RKO (cell line): ENCODE measurements at regions not wholly inside any gene's neighbourhood (a gene's known extent, or its start where the extent isn't known, plus 50 kb on each side); places are given as distances from the start of the nearest gene placed in this dataset.

Source experiments
- DNase-seq: peaks from one replicate; pipeline ENCODE4 v3.0.0-alpha.2; 2016; ENCODE audit warnings: low spot score

DNA sequence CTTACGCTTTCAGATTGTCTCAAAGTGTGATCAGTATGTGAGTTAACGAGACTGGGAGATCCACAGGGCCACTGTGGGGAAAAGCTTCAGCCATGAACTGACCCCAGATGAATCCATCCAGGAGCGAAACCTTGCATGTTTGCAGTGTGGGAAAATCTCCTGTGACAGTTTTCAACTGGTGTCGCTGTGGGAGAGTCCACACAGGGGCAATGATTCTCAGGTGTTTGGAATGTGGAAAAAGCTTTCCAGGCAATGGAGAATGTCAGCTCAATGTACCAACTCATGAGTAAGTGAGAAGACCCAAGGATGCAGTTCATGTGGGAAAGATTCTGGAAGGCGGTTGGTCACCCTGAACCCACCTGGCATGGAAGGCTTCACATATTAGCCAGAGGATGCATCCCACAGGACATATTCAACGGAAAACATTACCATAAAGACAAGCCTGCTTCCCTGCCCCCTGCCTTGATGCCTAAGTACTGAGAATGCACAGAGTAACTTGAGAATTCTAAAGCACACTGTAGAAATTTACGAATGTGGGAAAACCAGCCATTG is 204.1 kb upstream of the BMPER start:
- DNase-seq: no peak

DNA sequence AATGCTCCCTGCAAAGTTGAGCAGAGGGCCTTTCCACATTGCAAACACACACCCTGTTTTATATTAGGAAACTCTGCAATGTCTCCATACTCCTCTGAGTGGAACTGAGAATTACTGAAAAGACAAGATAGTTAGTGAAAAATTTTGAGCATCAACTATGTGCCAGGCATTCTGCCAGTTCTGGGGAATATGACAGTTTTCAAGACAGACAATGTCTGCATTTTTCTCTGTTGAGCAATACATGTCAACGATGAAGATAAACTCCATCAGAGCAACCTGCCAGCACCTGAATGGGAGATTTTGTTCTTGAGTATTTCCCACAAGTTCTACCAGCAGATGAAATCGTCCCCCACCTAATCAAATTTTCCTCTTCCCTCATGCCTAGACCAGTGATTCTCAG is 203.4 kb upstream of the BMPER start:
- no peak for DNase-seq

DNA sequence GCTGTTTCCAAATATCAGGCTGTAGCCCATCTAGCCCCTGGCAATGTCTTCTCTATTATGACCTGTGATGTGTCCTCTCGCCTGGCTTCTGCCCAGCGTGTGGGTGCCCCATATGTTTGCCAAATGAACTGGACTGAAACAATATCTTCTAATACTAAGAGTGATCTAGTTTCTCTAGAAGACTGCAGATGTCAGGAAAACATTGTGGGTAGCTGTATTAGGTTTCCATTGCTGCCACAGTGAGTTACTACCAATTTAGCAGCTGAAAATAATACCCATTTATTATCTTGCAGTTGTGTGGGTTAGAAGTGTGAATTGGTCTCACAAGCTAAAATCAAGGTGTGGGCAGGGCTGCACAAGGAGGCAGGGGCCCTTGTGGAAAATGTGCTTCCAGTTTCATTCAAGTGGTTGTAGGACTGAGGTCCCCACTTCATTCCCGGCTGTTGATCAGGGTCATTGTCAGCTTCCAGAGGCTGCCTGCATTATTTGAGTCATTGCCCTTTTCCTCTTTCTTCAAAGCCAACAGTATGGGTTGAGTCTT is 202.8 kb upstream of the BMPER start:
- DNase-seq: no peak

DNA sequence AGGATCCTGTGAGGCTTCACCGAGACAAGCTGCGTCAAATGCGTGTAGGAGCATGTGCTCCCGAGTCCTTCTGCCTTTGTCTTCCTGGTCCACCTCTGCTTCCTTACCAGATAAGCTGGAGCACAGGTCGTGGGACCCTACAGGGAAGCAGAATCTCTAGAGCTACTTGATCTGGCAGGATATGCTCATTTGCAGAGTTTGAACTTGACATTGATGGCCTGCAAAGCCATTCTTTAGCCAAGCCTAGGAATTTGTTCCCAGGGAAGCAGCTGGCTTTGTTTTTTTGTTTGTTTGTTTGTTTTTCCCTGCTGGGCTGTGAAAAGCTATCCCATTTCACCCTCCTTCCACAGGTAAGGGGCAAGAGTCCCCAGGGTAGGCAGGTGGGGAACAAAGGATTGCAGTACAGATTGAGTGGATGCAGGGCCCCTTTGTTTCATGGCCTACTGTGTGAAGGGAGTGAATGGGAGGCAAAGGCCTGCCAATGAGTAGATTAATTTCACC is 200.0 kb upstream of the BMPER start:
- DNase-seq: no peak

DNA sequence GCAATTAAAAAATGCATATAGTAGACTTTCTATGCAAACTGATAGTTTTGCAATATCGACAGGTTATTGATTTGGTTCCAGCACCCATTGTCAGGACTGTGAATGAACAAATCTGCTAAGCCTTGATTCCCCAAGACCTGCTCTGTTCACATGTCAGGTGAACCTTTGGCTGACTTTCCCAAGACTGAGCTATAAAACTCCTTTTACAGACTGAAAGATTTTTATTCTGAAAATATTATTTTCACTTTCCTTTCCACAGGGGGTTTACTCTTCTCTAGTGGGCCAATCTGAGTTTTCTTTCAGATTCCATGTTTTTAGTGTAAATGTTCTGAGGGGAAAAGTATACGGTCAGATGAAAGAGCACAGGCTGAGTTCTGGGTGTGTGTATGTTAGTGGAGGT is 199.2 kb upstream of the BMPER start:
- DNase-seq: no peak

DNA sequence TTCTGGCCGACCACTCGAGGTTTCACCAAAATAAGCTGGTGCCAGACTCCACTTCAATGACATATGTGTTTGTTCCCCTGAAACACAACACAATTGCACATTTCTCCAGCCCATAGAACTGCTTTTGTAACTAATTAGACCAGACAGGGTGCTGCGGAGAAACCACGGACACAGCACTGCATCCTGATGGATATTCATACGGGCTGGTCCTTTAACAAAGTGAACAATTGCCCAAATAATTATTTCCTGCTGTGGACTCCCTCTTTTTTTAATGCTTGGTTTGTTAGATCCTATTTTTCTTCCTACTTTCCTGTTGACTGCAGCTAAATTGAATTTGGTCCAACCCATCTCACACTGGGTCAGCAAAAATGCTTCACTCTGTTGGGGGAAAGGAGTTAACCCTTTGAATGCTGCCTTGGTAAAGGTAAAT is 198.6 kb upstream of the BMPER start:
- DNase-seq: no peak

DNA sequence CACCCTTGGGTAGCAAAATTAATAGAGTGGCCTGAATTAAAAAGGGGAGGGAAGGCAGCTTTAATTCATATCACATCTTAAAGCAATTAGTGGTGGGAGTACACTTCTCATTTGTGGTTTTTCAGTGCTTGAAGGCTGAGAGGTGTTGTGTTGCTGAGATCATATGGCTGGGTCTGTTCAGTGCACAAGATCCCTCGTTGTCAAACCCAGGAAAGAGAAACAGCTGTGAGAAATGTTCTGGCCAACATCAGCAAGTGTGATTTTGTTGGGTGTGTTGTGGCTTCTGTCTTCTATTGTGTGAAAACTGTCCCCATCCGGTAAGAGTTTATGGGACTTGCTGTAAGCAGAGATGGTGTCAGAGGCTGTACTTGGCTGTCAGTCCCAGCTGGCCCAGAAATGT is 197.9 kb upstream of the BMPER start:
- DNase-seq: no peak

DNA sequence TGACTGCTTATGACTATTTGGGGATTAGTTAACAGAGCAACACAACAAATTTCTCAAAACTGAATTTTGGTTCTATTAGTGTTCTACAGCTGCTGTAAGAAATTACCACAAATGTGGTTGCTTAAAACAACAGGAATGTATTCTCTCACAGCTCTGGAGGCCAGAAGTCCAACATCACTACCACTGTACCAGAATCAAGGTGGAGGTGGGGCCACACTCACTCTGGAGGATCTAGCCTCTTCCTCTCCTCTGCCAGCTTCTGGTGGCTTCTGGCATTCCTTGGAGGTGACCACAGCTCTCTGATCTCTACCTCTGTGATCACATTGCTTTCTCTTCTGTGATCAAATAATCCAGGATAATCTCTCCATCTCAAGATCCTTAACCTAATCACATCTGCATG is 194.7 kb upstream of the BMPER start:
- DNase-seq: no peak

DNA sequence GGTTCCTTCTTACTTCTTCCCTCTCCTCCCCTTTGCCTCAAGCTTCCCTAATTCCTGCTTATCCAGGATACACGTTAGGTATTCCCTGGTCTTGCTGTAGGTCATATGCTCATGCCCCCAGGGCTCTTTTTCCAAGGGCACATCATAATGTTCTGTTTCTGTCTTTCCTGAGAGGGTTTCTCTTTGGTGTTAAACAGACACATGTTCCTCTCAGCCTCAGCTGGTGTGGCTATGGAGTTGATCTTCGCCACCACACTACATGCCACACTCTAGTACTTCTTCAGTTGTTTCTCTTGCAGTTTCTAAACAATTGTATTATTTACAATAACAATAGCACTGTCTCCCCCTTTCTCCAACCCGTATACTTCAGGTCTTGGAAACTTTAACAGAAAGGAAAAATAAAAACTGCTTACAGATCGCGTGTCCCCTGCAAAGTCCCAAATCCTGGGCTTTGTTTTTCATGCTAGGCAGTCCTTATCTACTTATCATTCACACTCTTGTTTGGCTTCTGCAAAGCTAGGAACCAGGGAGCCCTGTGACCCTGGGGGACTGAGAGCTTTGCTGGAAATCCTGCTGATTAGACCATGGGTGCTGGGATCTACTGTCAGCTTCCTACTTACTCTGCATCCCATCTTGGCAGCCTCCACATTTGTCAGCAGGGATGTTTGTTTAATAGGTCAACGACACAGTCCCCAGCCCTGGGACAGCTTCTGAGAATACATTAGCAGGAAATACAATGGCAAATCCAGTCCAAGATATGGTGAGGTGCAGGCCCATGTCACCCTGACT is 193.9 kb upstream of the BMPER start:
- no peak for DNase-seq

DNA sequence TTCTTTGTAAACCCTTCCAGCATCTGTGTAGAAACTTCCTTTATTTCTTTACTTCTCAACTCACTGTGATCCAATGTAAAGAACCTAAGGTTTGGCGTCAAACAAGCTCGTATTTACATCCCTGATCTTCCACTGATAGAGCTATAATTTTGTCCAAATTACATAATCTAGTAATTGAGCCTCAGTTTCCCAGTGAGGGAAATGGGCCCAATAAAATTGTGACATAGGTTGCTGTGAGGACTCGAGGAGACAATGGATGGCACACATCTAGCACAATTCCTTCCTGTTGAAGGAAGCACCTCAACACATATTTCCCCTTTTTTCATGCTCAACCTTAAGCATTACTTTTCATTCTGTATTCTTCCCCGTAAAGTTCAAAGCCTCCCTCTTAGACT is 193.3 kb upstream of the BMPER start:
- DNase-seq: no peak

DNA sequence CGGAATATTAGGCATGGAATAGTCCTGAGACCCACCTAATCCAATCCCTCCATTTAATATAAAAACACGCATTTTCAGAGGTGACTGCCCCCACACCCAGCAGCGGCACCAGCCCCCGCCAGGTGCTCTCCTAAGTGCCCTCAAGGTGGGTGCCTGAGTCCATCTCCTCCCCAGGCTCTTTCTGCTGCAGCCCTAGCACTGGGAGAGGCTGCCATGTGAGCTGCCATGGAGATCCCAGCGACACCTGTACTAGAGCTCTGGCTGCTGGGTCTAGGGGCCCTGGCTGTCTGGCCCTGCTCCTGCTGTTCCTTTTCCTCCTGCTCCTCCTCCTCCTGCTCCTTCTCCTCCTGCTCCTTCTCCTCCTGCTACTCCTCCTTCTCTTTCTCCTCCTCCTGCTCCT is 191.1 kb upstream of the BMPER start:
- no peak for DNase-seq

DNA sequence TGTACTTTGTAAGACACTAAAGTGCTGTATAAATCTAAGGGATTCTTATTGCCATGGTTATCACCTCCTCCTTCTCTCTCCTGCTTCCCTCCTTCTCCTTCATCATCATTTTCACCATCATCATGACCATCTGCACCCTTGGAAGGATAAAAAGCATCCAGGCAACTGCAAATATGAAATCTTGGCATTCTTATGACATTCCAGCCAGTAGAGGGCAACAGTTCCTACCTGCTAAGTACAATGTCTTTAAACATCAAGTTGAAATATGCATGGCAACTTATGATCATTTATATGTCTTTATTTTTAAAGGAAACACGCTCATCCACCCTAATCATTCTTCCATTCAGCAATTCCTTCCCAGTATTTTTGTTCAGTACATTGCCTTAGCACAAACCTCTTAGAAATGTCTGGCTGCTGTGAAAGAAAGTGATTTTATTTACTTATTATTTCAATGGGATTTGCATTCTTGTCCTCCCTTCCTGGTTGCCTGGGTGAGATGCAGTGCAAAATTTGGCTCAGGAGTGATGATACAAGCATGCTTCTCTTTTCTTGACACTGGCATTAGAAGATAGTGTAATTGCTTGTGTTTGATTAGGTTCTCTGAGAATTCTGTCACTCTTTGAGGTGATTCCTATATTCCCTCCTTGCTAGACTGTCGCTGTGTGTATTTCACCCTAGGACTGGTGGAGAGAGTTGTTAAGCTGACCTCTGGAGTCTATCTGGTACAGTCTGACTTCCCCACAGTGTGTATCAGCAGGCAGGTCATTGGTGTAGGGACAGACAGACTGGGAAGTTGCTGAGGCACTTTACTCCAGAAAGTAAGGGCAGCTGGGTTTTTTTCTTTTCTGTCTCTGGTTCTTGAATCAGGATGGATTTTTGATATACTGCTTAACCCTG is 188.5 kb upstream of the BMPER start:
- peak; percentile 56 for DNase-seq

DNA sequence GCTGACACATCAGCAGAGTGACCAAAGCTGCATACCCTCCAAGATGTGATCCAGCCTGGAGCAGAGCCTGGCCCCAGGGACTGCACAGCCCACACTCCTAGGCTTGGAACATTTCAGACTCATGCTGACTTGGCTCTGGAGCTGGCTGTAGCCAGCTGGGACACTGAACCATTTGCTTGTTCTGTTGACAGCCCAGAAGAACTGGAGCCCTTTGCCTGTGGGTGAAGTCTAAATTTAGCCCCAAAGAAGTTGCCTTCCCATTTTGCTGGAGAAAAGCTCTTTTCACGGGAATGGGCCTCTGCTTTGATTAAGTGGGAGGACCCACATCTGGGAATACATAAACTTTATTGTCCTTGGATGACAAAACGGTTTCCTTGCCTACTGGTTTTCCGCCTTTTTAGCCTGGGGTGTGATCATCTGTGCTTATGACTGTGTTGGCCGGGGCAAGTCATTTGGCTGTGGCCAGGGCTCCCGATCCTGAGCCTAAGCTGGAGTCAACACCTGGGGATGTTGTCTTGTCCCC is 186.2 kb upstream of the BMPER start:
- DNase-seq: no peak

DNA sequence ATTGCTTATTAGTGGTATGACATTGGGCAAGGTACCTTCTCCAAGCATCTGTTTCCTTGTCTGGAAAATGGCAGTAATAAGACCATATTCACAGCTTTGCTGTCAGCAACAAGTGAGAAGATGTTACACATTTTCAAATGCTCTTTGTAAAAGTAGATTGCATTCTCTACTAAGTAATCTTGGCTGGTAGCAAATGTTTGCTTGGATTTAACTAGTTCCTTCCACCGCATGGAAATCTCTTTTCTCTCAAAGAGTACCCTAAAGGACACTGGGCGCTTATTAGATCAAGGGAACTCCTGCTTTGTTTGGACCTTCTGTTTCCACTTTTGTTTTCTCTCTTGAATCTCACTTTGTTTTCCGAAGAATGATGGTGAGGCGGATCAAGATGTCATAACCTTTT is 185.2 kb upstream of the BMPER start:
- DNase-seq: no peak

DNA sequence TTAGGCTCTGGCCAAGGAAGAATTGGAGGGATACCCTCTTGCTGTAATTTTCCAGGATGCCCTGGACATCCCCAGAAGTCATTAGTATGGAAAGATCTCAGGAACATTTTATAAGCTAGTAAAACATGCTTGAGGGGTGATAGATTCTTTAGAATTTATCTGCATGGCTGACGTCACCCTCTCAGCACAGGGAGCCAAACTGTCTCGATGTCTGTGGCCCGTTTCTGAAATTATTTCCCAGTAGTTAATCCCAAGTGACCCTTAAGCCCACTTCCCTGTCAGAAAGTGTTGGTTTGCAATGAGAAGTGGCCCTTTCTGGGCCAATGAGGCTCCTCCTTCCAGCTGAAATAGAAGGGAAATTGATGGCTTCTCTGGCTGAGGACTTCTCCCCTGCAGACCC is 184.5 kb upstream of the BMPER start:
- no peak for DNase-seq

DNA sequence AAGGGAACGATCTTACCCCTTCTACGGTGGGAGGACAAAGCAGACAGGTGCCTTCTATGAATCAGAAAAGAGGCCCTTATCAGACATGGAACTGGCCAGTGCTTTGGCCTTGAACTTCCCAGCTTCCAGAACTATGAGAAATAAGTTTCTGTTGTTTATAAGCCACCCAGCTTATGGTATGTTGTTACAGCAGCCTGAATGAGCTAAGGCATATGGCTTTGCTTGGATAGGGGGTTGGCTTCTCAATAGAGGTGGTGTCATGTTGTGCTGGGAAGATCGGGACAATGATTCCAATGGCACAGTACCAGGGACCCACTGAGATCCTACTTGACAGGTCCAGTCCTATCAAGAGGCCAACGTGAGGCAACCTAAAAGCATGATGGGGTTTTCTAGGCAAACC is 183.4 kb upstream of the BMPER start:
- DNase-seq: no peak

DNA sequence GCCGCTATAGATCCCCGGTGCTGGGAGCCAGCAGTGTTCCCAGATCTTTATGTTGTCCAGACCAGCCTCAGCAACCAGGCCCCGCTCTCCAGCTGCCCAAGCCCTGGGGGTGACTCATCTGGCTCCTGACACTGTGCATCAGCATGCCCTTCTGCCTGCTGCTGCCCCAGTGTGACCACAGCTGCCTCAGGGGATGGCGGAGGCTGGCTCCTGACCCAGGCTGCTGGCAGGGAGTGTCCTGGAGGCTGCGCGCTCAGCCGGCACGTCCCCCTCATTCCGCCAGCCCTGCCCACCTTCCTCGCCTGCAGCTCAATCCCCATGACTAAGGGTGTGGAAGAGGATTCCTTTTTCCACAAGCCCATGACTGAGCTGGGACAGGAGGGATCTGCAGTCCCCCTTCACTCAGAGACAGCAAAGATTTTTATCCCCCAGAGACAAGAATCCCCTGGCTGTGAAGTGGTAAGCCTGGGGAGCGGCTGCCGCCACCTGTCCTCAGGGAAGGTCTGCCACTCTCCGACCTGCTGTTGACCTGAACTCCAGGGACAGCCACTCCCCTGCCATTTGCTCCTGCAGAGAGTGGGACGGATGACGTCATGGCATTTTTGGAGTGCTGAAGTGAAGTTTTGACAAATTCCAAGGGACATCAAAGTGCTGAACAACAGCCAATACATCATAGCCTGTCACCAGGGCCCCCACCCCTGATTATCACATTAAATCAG is 182.8 kb upstream of the BMPER start:
- peak; percentile 32 for DNase-seq

DNA sequence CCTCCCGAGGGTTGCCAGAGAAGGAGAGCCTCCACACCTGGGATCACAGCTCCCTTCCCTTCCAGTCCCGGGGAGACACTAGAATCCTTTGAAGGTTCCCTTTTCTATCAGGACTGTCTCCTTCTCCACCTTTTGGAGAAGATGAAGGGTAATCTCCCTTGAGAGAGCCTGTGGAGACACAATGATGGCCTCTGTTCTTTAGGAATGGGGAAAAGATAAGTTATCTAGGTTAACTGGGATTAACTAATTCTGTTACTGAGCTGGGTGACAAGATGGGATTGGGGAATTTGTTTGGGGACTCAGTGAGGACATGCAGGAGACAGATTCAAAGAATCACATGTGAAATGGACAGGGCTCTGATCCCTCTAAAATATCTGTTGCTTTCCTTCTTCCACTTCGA is 181.1 kb upstream of the BMPER start:
- DNase-seq: no peak

DNA sequence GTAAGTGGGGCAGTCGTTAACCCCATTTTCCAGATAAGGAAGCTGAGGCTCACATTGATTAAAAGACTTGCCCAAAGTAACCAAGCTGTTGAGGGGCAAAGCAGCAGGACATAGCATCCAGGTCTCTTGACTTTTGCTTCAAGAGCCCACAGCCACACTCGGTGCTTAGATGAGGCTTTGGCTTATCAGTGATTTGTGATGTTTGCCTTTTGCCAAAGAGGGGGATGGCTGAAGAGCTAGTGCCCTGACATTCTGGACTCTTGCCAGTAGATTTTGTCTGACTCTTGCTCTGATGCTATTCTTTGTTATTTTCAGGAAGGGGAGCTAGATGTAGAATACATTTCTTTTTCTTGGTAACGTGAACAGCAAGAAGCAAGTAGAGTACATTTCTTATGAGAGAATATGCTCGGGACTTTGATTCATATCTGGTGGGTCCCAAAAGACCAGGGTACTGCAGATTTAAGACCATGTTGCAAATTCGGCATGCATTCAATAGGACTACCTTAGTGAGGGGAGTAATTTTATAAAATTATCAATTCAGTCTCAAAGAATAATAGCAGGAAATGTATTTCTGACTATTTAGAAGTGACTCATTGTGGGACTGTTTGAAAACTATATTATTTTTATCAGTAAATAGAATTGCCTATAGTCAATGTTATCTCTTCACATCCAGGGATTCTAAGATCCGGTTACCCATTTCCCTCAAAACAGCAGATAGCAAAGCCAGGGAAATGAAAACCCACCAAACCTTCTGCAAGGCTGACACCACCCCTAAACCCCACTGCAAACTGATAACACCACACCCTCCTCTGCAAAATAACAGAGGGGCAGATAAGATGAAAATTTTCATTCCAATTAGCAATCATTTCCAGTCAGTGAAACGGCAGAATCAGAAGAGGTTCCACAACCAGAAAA is 180.0 kb upstream of the BMPER start:
- no peak for DNase-seq

DNA sequence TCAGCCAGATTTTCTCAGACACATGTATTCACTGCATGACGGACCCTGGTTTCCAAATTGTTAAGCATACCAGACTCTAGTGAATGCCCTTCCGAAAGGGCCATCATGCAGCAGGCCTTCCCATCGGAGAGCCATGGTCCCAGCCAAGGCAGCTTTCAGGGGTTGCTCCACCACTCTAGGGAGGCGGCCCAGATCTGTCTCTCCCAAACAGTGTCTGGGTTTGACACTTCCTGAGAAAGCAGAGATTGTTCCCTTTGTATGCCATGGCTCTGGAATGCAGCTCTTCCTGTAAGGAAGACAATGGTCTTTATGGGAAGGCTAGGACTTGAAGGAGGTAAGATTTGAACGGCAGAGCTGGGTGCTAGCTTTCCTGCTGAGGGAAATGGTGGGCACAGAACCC is 178.8 kb upstream of the BMPER start:
- no peak for DNase-seq

DNA sequence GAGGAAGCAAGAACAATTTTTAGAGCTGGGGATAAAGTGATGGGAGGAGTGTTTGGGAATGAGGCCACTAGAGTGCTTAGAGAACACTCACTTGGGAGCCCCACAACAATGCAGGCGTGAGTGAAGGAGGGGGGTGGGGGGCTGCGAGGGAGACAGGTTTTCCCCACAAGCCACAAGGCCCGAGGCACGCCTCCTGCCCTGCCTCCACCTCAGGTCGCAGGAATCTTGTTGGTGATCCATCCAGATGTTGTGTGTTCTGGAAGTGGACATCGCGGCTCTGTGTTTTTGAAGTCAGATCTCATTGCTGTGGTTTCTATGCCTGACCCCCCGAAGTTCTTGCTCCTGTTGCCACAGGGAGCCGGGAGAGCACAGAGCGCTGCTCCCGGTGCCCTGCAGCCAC is 178.0 kb upstream of the BMPER start:
- DNase-seq: no peak
